ENCODE measurements at regions not wholly inside any gene's neighbourhood (a gene's known extent, or its start where the extent isn't known, plus 50 kb on each side); places are given as distances from the start of the nearest gene placed in this dataset.
"Not testable (repeated sequence)": the region's sequence is repeated elsewhere in the genome, so short reads cannot be mapped to it uniquely, and the experiment has no call there.

GRCh38 chr6:49370518-49370917 lies 92.5 kb downstream of the MMUT start:
- no peak for DNase-seq (ENCODE audit: low spot score)

DNA sequence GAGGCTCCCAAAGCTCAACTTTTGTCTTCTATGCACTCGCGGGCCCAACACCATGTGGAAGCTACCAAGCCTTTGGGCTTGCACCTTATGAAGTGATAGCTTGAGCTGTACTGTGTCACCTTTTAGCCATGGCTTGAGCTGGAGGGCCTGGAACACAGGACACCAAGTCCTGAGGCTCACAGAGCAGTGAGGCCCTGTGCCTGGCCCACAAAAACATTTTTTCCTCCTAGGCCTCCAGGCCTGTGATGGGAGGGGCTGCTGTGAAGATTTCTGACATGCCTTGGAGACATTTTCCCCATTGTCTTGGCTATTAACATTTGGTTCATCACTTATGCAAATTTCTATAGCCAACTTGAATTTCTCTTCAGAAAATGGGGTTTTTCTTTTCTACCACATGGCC lies 96.5 kb downstream of the MMUT start:
- DNase-seq (ENCODE audit: low spot score): no peak

GRCh38 chr6:49348561-49348960 lies 114.5 kb downstream of the MMUT start:
- DNase-seq (ENCODE audit: low spot score): no peak

DNA sequence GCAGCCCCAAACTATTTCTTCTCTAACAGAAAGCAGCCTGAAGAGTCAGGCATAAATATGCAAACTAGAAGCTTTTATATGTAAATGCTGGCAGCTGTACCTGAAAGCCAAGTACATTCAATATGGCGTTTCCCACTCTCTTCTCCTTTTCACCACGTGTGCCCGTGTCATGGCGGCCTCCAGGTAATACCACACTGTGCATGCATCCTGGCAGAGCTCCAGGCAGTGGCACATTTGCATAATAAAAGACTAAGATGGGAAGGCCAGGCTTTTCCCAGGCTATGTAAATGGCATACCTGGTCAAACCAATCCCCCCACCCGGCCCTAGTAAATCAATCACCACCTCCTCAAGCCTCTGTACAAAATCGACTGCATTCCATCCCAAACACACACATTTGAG lies 120.6 kb downstream of the MMUT start:
- no peak for DNase-seq (ENCODE audit: low spot score)

- DNase-seq (ENCODE audit: low spot score): no peak
Observed at GRCh38 chr6:49341869-49342268, 121.2 kb downstream of the MMUT start.

DNA sequence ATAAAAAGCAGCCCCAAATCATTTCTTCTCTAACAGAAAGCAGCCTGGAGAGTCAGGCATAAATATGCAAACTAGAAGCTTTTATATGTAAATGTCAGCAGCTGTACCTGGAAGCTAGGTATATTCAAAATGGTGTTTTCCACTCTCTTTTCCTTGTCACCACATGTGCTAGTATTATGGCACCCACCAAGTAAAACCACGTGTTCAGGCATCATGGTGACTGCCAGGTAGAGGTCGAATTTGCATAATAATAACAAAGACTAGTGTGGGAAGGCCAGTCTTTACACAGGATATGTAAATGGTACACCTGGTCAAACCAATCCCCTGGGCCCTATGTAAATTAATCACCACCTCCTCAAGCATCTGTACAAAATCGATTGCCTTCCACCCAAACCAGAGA lies 124.0 kb downstream of the MMUT start:
- no peak for DNase-seq (ENCODE audit: low spot score)

- DNase-seq (ENCODE audit: low spot score): no peak
Observed at GRCh38 chr6:49336514-49337131, 126.4 kb downstream of the MMUT start.

GRCh38 chr6:49333345-49334125 lies 129.5 kb downstream of the MMUT start:
- no peak for DNase-seq (ENCODE audit: low spot score)

GRCh38 chr6:49332781-49333180 lies 130.3 kb downstream of the MMUT start:
- DNase-seq (ENCODE audit: low spot score): no peak

DNA sequence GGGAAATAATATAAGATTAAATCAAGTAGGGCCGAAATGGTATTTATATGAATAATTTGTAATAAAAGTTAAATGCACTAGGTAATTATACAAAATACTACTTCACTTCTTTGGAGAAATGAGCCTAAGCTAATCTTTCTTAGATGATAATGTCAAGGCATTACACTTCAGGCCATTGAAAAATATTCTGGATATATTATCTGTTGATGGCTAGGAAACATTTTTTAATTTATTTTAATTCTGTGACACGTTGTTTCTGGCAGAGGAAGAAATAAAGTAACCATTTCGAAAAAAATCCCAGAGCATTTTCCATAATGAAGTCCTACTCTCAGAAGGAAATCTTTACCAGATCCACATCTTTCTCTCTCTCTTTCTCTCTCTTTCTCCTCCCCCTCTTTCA lies 133.9 kb downstream of the MMUT start:
- DNase-seq (ENCODE audit: low spot score): no peak

DNA sequence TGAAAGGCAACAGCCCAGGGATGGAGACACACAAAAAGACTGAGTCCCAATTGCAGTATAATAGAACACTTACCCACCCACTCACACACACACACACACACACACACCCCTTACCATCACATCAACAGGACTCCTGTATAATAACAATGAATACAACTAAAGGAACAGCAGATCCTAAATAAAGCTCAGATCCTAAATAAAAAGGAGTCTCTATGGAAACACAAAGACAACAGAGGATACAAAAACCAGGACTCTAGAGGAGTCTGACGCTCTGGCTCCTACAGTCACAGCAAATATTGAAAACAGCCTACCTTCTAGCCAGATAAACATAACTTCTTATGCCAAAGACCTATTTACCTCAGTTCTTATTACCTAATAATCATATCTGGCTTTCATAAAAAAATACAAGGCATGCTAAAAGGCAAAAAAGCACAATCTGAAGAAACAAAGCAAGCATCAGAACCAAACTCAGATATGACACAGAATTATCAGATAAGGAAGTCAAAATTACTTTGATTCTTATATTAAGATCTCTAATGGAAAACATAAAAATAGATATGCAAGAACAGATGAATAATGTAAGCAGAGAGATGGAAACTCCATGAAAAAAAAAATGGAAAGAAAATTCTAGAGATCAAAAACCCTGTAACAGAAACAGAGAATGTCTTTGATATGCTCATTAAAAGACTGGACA lies 134.9 kb downstream of the MMUT start:
- no peak for DNase-seq (ENCODE audit: low spot score)

GRCh38 chr6:49327571-49327970 lies 135.5 kb downstream of the MMUT start:
- DNase-seq (ENCODE audit: low spot score): no peak

- no peak for DNase-seq (ENCODE audit: low spot score)
Observed at GRCh38 chr6:49327005-49327404, 136.0 kb downstream of the MMUT start.

- DNase-seq (ENCODE audit: low spot score): no peak
Observed at GRCh38 chr6:49326347-49326746, 136.7 kb downstream of the MMUT start.

DNA sequence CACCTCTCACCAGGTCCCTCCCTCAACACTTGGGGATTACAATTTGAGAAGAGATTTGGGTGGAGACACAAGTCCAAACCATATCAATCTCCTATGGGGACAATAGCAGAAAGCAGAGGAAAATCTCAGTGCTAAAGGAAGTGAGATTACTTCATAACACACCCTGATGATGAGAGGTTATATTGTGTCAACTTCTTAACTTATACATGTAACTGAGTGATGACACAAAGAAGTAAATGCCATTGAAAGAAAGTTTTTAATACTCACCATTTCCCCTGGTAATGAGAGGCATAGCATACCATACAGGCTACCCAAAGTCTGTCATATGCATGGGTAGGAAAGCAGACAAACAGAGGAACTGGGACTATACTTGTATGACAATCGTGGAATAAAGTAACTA lies 137.2 kb downstream of the MMUT start:
- no peak for DNase-seq (ENCODE audit: low spot score)

DNA sequence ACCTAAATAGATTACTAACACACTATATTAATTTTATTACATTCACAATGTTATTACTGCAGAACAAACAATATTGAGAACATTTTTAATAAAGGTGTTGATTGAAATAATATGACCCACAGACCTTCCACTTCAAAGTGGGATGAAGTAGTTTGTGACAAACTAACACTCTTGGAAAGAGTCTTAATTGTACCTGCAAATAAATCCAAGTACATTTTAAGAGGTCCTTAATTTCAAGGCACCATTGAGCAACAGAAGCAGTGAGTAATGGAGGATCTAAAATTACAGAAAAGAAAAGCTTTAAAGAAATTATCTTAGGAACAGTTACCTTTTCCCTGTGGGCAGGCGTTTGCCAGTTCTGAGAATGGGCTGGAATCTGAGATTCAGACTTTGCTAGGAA lies 140.2 kb downstream of the MMUT start:
- no peak for DNase-seq (ENCODE audit: low spot score)

- DNase-seq (ENCODE audit: low spot score): no peak
Observed at GRCh38 chr6:49321561-49322072, 141.4 kb downstream of the MMUT start.

DNA sequence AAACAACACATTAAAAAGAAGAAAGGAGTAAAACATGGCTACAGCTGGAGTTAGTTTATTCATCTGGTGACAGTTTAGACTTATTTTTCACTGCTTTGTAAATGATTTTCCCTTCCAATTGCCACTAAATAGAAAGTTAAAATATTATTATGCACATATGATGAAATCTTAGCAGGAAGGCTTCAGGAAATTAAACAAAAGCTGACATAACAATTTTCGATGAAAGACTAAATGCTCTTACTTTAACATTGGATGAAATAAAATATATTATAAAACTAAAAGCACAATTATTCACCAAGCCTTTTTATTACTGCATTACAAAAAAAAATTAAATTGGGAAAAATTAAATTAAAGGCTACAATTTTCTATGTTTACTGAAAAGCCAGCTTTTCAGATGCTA lies 158.0 kb downstream of the MMUT start:
- no peak for DNase-seq (ENCODE audit: low spot score)

- not testable (repeated sequence) for DNase-seq (ENCODE audit: low spot score)
Observed at GRCh38 chr6:49304393-49304792, 158.7 kb downstream of the MMUT start.

DNA sequence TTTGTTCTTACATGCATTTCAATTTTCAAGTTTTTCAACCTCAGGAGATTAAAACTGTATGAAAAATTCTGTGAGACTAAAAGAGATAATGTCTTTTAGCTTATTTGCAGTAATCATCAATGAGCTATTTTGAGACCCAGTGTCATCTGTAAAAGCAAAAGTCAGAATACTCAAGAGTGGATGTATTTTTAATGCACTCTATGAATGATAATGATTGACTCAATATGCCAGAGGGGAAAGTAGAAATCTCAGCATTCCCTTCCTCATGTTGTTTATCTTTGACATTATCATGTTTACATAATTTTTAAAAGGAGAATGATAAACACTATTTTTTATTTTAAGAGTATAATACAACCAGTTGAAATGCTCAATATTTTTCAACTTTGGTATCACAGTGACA lies 162.1 kb downstream of the MMUT start:
- DNase-seq (ENCODE audit: low spot score): no peak

- DNase-seq (ENCODE audit: low spot score): no peak
Observed at GRCh38 chr6:49300443-49300842, 162.6 kb downstream of the MMUT start.

DNA sequence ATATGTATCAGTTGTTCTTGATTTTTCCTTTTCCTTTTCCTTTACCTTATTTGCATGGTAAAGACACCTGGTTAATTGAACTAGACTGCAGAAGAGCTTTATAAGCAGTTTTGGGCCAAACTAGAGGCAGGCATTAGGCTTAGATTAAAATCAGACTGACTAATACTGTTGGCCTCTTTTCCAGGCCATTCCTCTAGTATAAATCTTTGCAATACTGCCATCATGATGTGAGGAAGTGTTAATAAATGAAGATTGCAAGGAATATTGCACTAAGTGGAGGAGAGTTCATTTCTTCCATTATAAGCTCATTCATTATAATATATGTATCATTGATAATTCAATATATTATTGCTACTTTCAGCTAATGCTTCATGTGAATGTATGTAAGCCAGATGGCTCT lies 163.8 kb downstream of the MMUT start:
- DNase-seq (ENCODE audit: low spot score): no peak

DNA sequence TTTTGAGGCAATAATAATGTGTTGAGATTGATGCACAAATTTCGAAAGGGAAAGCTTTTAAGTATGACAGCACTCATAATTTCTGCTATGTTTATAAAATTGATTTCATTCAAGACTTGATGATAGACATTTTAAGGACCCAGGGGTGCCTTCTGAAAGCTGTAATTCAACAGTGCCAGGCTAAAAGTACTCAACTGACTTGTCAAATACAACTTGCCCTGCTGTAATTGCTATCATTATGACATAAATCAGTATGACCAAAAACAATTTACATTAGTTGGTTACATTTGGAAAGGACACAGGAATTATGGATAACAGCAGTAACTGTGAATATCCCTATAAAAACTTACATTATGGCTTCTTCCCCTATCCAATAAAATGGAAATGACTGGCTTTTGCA lies 178.9 kb downstream of the MMUT start:
- no peak for DNase-seq (ENCODE audit: low spot score)

Data from mucosa of gallbladder (tissue), 1 donor.